Activated CD4-positive, alpha-beta T cell treated with anti-CD3 and anti-CD28 coated beads, Interleukin-2, Interleukin-4, amounts not matched to agents 100 ng/mL and 50 ng/mL, durations not matched to agents 16 hours and 8 hours (primary cell): ENCODE measurements at regions not wholly inside any gene's neighbourhood (a gene's known extent, or its start where the extent isn't known, plus 50 kb on each side); places are given as distances from the start of the nearest gene placed in this dataset.

Experiments
- DNase-seq: peaks from one replicate; pipeline ENCODE4 v3.0.0-alpha.2; 2020; ENCODE audit warnings: low spot score

GRCh38 chr2:136404176-136404575 is 286.2 kb upstream of the CXCR4 start:
- no peak for DNase-seq

GRCh38 chr2:136402281-136402680 is 284.3 kb upstream of the CXCR4 start:
- no peak for DNase-seq

- DNase-seq, result no peak
Measured at GRCh38 chr2:136399667-136400289, 281.8 kb upstream of the CXCR4 start.

GRCh38 chr2:136395582-136395981 is 277.6 kb upstream of the CXCR4 start:
- no peak for DNase-seq

- DNase-seq, result no peak
Measured at GRCh38 chr2:136394136-136395060, 276.4 kb upstream of the CXCR4 start.

- DNase-seq, result no peak
Measured at GRCh38 chr2:136393514-136393913, 275.6 kb upstream of the CXCR4 start.

GRCh38 chr2:136392897-136393505 is 275.1 kb upstream of the CXCR4 start:
- DNase-seq, result no peak

- DNase-seq, result no peak
Measured at GRCh38 chr2:136389809-136390208, 271.9 kb upstream of the CXCR4 start.

- DNase-seq, result no peak
Measured at GRCh38 chr2:136386046-136386445, 268.1 kb upstream of the CXCR4 start.

- DNase-seq, result peak; percentile 67
Measured at GRCh38 chr2:136384531-136385303, 266.8 kb upstream of the CXCR4 start.

- DNase-seq, result no peak
Measured at GRCh38 chr2:136383167-136383566, 265.2 kb upstream of the CXCR4 start.

- DNase-seq, result peak; percentile 96
Measured at GRCh38 chr2:136381722-136382633, 264.0 kb upstream of the CXCR4 start.

- DNase-seq, result no peak
Measured at GRCh38 chr2:136381245-136381644, 263.3 kb upstream of the CXCR4 start.

- DNase-seq, result peak; percentile 82
Measured at GRCh38 chr2:136378712-136379595, 261.0 kb upstream of the CXCR4 start.

GRCh38 chr2:136377423-136378382 is 259.8 kb upstream of the CXCR4 start:
- no peak for DNase-seq

GRCh38 chr2:136376798-136377211 is 258.9 kb upstream of the CXCR4 start:
- DNase-seq, result no peak

GRCh38 chr2:136376211-136376610 is 258.3 kb upstream of the CXCR4 start:
- DNase-seq, result no peak

- peak; percentile 72 for DNase-seq
Measured at GRCh38 chr2:136375017-136375901, 257.3 kb upstream of the CXCR4 start.
